Ovary (tissue), 7 donors: ENCODE measurements at regions not wholly inside any gene's neighbourhood (a gene's known extent, or its start where the extent isn't known, plus 50 kb on each side); places are given as distances from the start of the nearest gene placed in this dataset.

ENCODE experiments used
- DNase-seq, 5 donors: peaks; one replicate each; pipeline ENCODE4 v3.0.0-alpha.2; 2019 to 2020
- H3K27ac ChIP-seq, 2 donors: fragments of 200-600 bp; one replicate each; pipeline versions ENCODE4 v1.5.1 to v1.8.0; 2019 to 2022
- H3K27me3 ChIP-seq: fragments of 200-600 bp; one replicate; pipeline ENCODE4 v1.8.0; 2022
- H3K36me3 ChIP-seq: fragments of 200-600 bp; sonication (generic); one replicate; pipeline ENCODE4 v1.5.1; 2019
- H3K4me1 ChIP-seq: one replicate; pipeline ENCODE4 v1.8.1; 2013; ENCODE audit warnings: mild to moderate bottlenecking, moderate library complexity; ENCODE audit not compliant: insufficient read depth
- H3K4me3 ChIP-seq: fragments of 200-600 bp; sonication (generic); one replicate; pipeline ENCODE4 v1.5.1; 2017
- H3K9me3 ChIP-seq, 2 donors: fragments of 200-600 bp in 1 of 2; sonication (generic) in 1 of 2; one replicate each; pipeline versions ENCODE4 v1.5.1 to v1.8.1; 2013 to 2019; ENCODE audit warnings: mild to moderate bottlenecking in 1 of 2, moderate library complexity in 1 of 2
- CTCF ChIP-seq, 3 donors: fragments of 450-650 bp in 2 of 3; fragments of 200-600 bp in 1 of 3; IDR thresholded peaks; one replicate each; pipeline versions ENCODE4 v1.5.1 to v1.8.0; 2016 to 2022; ENCODE audit warnings: antibody characterized with exemption in 3 of 3, mild to moderate bottlenecking in 1 of 3
- EP300 ChIP-seq: sonication (generic); formaldehyde crosslinking; IDR thresholded peaks from one replicate; pipeline ENCODE4 v1.6.1; 2017; ENCODE audit warnings: antibody characterized with exemption
- POLR2A ChIP-seq: fragments of 450-650 bp; IDR thresholded peaks from one replicate; pipeline ENCODE4 v1.6.1; 2017; ENCODE audit warnings: antibody characterized with exemption, mild to moderate bottlenecking, moderate library complexity
- WGBS, 3 donors: extraction: QIAGEN DNeasy Blood & Tissue Kit in 1 of 3; methylation state at CpG; one replicate each; pipeline versions ENCODE4 v1.1.5 to v1.1.7; 2013 to 2017; 5-methylcytosine and 5-hydroxymethylcytosine counted together
- intact Hi-C, 4 donors: fragments of 100-400 bp; cut with DNase I; formaldehyde crosslinking; loops; one replicate each; pipeline versions ENCODE4 v1.11.0 to v1.15.1; 2022 to 2023
- donor health status: DM: no; HTN: no; CAD: no; lungs with moderate emphysema.
- donor health status: DM: no; HTN: no; CAD: no.
- donor health status: Bipolar disorder and iron deficiency.
- donor health status: DM: no; HTN: no; CAD: no.
- donor health status: DM: yes; HTN: yes; CAD: no.

GRCh38 chr20:23287354-23288190 is 63.0 kb upstream of the NXT1 start:
- no peak overlapping the region for H3K4me3 ChIP-seq
- intact Hi-C loops, result no loop called here
- no peaks in the 10 kb centered on the region for H3K9me3 ChIP-seq
- H3K27me3 ChIP-seq, result no peaks in the 10 kb centered on the region
- H3K27ac ChIP-seq, result no peak overlapping the region
- H3K4me1 ChIP-seq, result no peaks in the 10 kb centered on the region
- WGBS, 3 donors, result 72 to 82% (median 79%) methylated on average over 13 of the region's 13 CpGs
- no peak for TF ChIP-seq POLR2A
- TF ChIP-seq CTCF (IDR thresholded peaks at IDR 0.05), result no peak
- no peak for DNase-seq
- H3K36me3 ChIP-seq, result no peaks in the 10 kb centered on the region

- Histone ChIP-seq H3K9me3 (no peaks in the 10 kb centered on the region), H3K27ac (no peak overlapping the region), H3K27me3 (no peaks in the 10 kb centered on the region), H3K36me3 (no peaks in the 10 kb centered on the region), H3K4me1 (no peaks in the 10 kb centered on the region), H3K4me3 (no peak overlapping the region)
- TF ChIP-seq EP300 (no peak), CTCF (IDR thresholded peaks at IDR 0.05) (no peak), POLR2A (no peak)
- 88 to 90% (median 88%) methylated on average over 8 of the region's 8 CpGs for WGBS, 3 donors
- DNase-seq, result no peak
- intact Hi-C loops, result no loop called here
These were observed 64.2 kb upstream of the NXT1 start for GRCh38 chr20:23286346-23286745.

GRCh38 chr20:23285536-23285935 is 65.1 kb upstream of the NXT1 start:
- H3K4me1 ChIP-seq, result no peaks in the 10 kb centered on the region
- no peak for TF ChIP-seq POLR2A
- TF ChIP-seq EP300, result no peak
- TF ChIP-seq CTCF (IDR thresholded peaks at IDR 0.05), result no peak
- no peaks in the 10 kb centered on the region for H3K27me3 ChIP-seq
- H3K4me3 ChIP-seq, result no peak overlapping the region
- intact Hi-C loops, result no loop called here
- no peaks in the 10 kb centered on the region for H3K9me3 ChIP-seq
- H3K27ac ChIP-seq, result no peak overlapping the region
- no peaks in the 10 kb centered on the region for H3K36me3 ChIP-seq
- no peak for DNase-seq
- 77 to 87% (median 82%) methylated on average over 2 of the region's 2 CpGs for WGBS, 3 donors

GRCh38 chr20:23284009-23284408 is 66.6 kb upstream of the NXT1 start:
- Histone ChIP-seq H3K4me3 (no peak overlapping the region), H3K9me3 (no peaks in the 10 kb centered on the region), H3K36me3 (no peaks in the 10 kb centered on the region), H3K4me1 (no peaks in the 10 kb centered on the region), H3K27ac (no peak overlapping the region), H3K27me3 (no peaks in the 10 kb centered on the region)
- 80 to 84% (median 83%) methylated on average over 2 of the region's 2 CpGs for WGBS, 3 donors
- no peak for TF ChIP-seq CTCF (IDR thresholded peaks at IDR 0.05)
- TF ChIP-seq EP300, result no peak
- TF ChIP-seq POLR2A, result no peak
- intact Hi-C loops, result no loop called here
- DNase-seq, result no peak
